GM18508 (cell line): ENCODE measurements at regions not wholly inside any gene's neighbourhood (a gene's known extent, or its start where the extent isn't known, plus 50 kb on each side); places are given as distances from the start of the nearest gene placed in this dataset.
"Not testable (repeated sequence)": the region's sequence is repeated elsewhere in the genome, so short reads cannot be mapped to it uniquely, and the experiment has no call there.

ENCODE experiments used
- ATAC-seq: cut with Tn5 transposase; IDR thresholded peaks from one replicate; pipeline ENCODE4 v1.9.1; 2021; ENCODE audit warnings: moderate number of reproducible peaks; ENCODE audit not compliant: insufficient read depth, unreplicated experiment

DNA sequence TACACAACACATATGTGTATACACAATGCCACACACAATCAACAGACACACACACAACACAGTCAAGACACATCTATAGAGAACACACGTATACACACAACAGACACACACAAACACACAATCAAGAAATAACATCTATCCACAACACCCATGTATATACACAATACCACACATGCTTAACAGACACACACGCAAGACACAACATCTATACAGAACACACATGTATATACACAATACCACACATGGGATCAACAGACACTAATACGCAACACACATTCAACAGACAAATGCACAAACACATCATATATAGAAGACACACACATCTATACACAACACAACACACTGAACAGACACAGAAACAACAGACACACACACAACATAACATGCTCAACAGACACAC, 234.8 kb downstream of the SHOX start:
- ATAC-seq: no peak

DNA sequence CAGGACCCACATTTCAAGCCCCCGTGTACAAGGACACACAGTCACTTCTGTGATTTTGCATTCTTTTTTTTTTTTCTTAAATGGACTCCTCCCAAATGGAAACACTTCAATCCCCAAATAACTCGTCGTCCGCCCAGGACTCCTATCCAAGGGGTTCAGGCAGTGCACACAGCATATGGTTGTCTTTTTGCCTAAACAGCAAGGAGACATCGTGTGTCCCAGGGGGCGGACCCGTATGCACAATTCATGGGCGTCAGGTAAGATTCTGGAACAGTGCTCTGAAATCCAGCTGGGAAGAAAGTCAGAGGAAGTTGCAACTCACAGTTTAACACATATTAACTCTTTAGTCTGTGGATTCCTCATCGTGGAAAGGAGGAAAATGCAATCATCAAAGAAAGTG, 231.3 kb downstream of the SHOX start:
- no peak for ATAC-seq

DNA sequence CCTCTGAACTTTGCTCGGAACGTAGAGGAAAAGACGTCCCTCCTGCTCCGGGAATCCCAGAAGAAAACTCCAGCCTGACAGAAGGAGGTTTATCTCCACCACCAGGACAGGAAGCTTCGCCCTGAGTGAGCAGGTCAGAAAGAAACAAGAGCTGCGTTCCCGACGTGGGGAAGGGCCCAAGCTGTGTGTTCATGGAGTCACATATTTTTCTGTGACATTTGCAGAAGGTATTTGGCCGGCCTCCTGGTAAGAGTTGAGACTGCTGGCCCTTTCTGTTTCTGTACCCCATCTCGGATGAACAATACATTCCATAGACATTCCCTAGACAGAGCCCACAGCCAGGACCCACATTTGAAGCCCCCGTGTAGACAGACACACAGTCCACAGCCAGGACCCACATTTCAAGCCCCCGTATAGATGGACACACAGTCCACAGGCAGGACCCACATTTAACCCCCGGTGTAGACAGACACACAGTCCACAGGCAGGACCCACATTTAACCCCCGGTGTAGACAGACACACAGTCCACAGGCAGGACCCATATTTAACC, 230.8 kb downstream of the SHOX start:
- no peak for ATAC-seq

DNA sequence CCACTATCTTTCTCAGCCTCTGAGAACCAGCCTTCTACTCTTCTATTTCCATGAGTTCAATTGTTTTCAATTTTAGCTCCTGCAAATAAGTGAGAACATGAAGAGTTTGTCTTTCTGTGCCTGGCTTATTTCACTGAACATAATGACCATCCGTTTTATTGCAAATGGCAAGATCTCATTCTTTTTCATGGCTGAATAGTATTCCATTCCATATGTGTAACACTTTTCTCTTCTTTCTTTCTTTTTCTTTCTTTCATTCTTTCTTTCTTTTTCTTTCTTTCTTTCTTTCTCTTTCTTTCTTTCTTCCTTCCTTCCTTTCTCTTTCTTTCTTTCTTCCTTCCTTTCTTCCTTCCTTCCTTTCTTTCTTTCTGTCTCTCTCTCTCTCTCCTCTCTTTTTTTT, 228.7 kb downstream of the SHOX start:
- no peak for ATAC-seq

DNA sequence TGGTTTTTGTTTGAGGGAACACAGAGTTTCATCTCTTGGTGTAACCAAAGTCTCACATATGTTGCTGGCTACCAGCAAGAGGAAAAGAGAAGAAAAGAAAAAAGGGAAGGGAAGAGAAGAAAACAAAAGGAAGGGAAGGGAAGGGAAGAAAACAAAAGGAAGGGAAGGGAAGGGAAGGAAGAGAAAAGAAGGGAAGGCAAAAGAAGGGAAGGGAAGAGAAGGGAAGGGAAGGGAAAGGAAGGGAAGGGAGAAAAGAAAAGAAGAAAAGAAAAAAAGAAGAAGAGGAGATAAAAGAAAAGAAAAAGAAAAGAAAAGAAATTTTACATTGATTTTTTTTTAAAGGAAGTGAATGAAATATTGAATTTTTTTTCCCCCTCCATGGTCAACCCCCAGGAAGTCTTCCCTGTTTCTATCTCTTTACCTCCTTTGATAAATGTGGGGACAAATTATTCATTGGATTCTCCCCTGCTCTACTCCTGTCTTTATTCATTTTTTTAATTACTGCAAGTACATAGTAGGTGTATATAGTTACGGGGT, 228.0 kb downstream of the SHOX start:
- ATAC-seq: no peak

DNA sequence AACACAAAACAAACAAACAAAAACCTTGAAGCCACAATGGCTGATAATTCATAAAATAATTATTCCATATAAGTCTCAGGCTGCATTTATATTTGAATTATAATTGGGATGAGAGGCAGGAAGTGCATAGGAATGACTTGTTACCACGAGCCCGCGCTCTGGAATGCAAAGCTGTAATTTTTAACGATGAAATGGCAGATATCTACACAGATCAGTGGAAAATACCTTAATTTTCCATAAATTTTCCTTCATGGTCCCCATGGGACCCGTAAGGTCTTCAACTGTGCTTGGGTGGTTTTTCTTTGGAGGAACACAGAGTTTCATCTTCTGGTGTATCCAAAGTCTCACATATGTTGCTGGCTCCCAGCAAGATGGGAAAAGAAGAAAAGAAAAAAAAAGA, 226.8 kb downstream of the SHOX start:
- ATAC-seq: no peak

DNA sequence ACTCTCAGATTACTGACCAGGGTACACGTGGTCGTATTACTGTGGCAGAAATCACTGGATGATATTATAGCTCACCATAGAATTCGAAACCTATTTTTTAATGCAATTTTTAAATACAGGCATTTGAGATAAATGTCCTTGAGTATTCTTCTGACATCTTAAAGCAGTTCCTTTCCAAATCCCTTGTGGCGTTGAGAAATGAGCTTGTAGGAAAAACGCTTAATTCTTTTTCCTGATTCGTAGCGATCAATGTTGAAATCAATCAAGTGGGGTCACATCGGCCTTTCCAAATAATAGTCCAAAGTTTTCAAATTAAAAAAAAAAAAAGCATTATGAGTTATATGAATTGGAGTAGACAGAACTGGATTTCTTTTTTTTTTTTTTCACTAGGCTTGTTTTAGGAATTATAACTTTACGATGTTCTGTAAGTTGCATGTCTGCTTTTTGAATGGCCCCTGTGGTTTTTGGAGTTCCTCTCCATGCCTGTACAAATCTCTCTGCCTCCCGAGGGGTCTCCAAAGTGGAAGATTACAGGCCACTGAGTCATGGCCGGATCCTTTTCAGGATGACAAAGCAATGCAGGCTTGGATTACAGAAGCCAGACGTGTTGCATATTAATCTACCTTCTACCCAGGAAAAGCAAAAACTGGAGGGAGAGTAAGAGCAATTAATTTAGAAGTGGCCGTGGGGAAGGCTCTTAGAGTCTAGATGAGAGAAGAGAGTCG, 226.1 kb downstream of the SHOX start:
- no peak for ATAC-seq

DNA sequence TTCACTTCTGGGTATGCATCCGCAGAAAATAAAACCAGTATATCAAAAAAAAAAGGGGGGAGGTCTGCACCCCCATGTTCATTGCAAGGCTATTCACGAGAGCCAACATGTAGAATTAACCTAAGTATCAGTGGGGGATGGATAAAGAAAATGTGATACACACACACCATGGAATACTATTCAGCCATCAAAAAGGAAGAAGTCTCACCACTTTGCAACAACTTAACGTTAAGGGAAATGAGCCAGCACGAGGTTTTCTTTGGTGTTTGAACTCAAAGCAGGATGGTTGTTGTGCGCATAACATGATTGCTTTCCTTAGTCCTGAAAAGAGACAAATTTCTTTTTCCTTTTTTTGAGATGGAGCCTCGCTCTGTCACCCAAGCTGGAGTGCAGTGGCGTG, 222.7 kb downstream of the SHOX start:
- no peak for ATAC-seq

DNA sequence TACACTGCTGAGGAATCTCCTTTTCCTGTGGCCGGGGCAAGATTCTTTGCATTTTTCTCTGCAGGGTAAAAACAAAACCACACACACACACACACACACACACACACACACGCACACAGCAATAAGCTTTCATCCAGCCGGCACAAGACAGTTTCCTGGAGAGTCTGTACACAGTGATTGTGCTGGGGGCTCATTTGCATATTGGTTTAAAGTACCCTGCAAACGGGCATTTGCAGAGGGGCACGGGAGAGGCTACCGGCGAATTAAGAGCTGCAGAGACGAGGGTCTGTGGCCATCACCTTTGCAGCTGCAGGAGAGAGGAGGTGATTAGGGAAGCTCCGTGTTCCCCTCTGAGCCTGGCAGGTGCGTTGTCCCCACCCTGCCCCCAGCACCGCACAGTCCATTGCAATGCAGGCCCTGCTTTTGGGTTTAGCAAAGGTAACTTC, 219.9 kb downstream of the SHOX start:
- ATAC-seq: no peak

DNA sequence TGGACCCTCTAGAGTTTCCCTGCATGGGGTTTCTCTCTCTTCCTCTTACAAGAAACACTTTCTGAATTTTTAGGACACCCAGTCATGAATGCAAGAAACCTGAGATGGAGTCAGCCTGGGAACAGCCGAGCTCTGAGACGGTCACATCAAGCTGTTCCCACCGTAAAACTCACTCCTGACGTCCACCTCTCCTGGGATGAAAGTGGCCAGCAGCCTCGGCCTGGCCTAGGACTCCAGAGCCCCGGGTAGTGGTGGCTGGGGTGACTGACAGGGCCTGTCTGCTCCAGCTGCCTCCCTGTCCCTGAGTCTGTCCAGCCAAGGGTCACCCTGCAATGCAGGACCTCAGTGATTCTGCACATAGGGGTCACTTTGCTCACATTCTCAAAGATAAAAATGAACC, 217.8 kb downstream of the SHOX start:
- ATAC-seq: no peak

DNA sequence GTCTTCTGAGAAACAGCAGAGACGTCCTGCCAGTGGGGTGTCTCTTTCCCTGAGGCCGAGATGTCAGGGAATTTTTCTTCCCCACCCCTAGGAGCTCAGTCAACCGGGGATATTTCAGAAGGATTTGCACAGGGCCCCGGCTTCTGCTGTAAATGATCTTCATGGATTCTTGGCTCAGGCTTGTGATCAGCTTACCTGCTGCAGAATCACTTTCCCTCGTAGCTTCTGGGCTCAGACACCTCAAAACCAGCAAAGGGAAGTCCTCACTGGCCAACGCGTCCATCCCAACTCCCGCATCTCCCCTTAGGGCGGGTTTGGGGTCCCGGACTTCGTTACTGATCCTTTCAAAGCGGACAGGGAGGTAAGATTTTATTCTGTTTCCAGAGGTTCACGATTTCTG, 212.7 kb downstream of the SHOX start:
- ATAC-seq: no peak

DNA sequence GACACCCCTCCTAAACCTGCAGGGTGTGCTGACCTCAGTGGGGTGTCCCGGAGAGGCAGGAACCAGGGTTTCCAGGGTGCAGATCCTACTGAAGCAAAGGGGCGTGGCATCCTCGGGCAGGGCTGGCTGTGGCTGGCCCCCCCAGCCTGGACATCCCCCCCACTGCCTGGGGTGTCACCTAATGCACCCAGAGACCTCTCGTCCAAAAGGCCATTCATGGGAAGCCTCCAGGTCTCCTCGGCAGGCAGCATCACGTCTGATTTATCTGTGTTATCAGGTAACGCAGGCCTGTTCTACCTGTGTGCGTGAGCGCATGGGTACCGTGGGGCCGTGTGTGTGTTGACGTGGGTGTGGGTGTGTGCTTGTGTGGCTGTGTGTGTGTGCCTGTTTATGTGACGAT, 210.0 kb downstream of the SHOX start:
- no peak for ATAC-seq

DNA sequence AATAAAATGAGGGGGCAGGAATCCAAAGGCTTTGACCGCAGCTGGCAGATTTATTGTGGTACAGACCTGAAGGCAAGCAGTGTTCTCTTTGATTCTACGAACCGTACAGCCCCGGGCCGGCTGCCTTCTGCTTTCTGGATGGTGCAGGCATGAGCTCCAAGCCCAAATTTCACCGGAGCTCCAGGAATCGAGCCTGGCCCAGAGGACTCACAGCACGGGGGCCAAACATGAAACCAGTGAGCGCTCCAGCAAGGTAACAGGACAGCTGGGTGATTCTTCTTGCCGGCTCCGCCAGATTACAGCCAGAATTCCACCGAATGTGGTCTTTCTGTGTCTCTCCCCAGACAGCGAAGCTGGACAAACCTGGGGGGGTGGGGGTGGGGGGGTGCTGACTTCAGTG, 208.1 kb downstream of the SHOX start:
- ATAC-seq: not testable (repeated sequence)

DNA sequence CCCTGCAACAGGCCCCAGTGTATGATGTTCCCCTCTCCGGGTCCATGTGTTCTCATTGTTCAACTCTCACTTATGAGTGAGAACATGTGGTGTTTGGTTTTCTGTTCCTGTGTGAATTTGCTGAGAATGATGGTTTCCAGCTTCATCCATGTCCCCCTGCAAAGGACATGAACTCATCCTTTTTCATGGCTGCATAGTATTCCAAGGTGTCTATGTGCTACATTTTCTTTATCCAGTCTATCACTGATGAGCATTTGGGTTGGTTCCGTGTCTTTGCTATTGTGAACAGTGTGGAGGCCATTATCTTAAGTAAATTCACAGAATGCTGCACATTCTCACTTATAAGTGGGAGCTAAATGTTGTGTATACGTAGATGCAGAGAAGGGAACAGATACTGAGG, 205.3 kb downstream of the SHOX start:
- ATAC-seq: not testable (repeated sequence)

DNA sequence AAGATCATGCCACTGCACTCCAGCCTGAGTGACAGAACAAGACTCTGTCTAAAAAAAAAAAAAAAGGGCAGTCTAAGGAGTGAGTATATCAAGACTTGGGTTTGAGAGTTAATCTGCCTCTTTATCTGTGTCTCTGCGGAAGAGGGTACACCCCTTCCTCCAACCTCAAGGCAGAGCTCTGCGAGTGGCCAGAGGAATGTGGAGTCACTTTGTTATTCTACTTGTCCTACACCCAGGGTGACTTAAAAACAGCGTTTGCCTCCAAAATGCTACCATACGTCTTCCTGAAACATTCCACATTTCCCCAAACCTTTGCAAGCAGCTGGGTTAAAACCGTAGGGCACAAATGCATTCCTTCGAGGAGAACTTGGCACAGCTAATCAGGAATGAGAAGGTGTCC, 199.9 kb downstream of the SHOX start:
- no peak for ATAC-seq

DNA sequence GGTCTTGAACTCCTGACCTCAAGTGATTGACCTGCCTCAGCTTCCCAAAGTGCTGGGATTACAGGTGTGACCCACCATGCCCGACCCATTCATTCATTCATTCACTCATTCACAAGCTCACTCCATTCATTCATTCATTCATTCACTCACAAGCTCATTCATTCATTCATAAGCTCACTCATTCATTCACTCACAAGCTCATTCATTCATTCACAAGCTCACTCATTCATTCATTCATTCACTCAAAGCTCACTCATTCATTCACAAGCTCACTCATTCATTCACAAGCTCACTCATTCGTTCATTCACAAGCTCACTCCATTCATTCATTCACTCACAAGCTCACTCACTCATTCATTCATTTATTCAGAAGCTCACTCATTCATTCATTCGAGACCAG, 198.6 kb downstream of the SHOX start:
- no peak for ATAC-seq

DNA sequence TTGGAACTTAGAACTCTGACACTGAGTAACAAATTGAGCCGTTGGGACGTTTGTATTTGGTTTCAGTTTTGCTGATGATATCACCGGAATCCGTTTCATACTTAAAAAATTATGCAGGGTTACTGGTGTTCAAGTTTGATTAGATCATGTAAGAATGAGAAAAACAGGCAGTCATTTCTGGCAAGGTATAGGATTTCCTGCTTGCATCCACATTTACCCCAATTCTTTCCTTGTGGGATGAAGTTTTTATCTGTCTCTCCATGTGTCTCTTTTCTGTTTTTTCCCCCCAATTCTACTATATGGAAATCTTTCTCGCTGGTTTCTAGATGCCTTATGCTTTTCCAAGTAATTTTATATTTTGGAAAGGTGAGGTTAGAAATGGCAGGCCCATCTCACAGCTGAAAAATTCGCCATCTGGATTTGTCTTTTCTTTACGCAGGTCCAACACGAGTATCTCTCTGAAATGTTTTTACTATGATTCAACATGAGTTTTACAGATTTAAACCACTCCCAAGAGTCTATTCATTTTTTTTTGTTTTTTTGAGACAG, 197.9 kb downstream of the SHOX start:
- no peak for ATAC-seq

DNA sequence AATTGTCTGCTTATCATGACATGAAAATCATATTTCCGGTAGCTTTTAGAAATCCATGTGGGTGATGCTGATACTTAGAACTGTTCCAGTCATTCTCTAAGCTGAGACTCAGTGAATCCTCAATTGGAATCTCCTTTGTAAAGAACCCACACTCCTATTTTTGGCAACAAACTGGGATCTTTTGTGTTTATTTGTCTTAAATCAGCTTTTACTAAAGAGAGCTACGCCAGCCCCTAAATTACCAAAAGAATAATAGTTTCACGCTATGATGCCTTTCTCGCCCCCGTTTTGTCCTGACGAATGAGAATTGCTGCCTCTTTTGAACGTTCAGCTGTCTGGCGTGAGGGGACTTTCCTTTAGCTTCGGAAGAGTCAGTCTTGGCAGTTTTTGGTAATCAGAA, 195.9 kb downstream of the SHOX start:
- no peak for ATAC-seq

DNA sequence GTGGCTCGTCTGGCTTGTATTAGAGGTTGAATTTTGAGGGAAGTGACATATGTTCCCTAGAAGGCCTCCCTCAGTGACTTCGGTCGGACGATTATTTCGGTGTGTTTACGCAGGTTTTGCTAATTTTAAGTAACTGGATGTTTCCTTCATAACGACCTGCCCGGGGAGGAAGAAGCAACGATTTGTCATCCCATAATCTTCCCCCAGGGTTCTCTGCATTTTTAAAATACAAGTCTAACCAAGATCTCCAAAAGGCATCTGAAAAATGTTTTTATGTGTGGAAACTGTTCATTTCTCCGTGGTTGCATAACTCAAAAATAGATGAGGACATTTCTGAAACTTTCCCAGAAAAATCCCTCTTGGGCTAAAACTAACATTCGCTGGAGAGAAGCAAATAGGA, 195.4 kb downstream of the SHOX start:
- ATAC-seq: no peak

DNA sequence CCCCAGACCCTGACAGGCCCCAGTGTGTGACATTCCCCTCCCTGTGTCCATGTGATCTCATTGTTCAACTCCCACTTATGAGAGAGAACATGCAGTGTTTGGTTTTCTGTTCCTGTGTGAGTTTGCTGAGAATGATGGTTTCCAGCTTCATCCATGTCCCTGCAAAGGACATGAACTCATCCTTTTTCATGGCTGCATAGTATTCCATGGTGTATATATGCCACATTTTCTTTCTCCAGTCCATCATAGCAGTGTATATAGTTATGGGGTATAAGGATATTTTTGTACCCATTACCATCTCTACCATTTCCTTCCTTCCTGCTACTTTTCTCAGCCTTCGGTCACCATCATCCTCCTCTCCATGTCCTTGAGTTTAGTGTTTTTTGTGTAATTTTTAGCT, 192.5 kb downstream of the SHOX start:
- not testable (repeated sequence) for ATAC-seq

DNA sequence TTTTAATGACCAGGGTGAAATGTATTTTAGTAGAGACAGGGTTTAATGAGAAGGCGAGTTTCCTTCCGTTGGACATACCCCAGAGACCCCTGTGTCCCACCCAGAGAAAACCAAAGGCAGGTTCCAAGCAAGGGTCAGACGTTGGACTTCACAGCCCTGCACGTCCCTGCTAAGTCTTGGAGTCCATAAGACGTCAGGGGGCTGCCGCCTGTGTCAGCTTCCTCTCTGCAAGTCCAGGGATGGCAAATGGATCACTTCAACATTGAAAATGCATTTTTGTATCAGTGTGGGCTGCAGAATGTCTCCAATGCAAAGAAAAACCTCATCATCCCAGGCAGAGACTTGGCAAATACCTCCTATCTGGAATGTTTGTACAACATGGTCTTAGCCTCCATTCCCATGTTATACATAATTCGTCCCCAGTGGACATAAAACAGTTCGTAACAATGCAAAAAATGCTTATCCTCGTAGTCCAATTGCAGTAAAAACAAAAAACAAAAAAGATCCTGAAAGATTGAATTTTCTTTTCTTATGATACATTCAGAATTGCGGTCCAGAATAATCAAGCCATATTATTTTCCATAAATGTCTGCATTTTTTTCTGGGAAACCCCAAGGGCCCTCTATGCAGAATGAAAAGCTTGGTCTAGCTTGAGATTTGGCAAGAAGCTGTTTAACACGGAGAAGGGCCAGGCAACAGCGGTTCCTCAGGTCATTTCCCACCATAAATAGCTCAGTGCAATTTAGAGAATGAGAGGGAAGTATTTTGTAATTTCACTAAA, 190.9 kb downstream of the SHOX start:
- ATAC-seq: no peak
